Neutrophil (primary cell): ENCODE measurements at regions not wholly inside any gene's neighbourhood (a gene's known extent, or its start where the extent isn't known, plus 50 kb on each side); places are given as distances from the start of the nearest gene placed in this dataset.

Experiments
- H3K27ac ChIP-seq: fragments of 200-600 bp; sonication (generic); 2 replicates; pipeline ENCODE4 v1.5.1; 2016; ENCODE audit warnings: mild to moderate bottlenecking, moderate library complexity
- H3K27me3 ChIP-seq: fragments of 200-600 bp; sonication (generic); 2 replicates; pipeline ENCODE4 v1.6.0; 2016; ENCODE audit warnings: mild to moderate bottlenecking
- H3K36me3 ChIP-seq: fragments of 200-600 bp; sonication (generic); 2 replicates; pipeline ENCODE4 v1.5.1; 2017
- H3K4me1 ChIP-seq, 2 experiments: fragments of 200-600 bp in 1 of 2; sonication (generic) in 1 of 2; 1 replicate in 1 of 2; 2 replicates in 1 of 2; pipeline versions ENCODE4 v1.5.1 to v1.6.1; 2013 to 2016; ENCODE audit warnings: low read depth in 1 of 2, low read length in 1 of 2, mild to moderate bottlenecking in 1 of 2, moderate library complexity in 1 of 2; ENCODE audit not compliant: control insufficient read depth in 1 of 2, insufficient read depth in 1 of 2
- H3K4me3 ChIP-seq, 2 experiments: fragments of 200-600 bp in 1 of 2; sonication (generic) in 1 of 2; 1 replicate in 1 of 2; 2 replicates in 1 of 2; pipeline ENCODE4 v1.5.1; 2013 to 2016; ENCODE audit warnings: low read depth in 1 of 2, low read length in 1 of 2, mild to moderate bottlenecking in 1 of 2, moderate library complexity in 1 of 2
- H3K9me3 ChIP-seq: fragments of 200-600 bp; sonication (generic); 2 replicates; pipeline ENCODE4 v1.5.1; 2016
- CTCF ChIP-seq: fragments of 200-600 bp; sonication (generic); IDR thresholded peaks from 2 replicates; pipeline ENCODE4 v1.5.1; 2016; ENCODE audit warnings: antibody characterized with exemption

GRCh38 chr6:15131234-15131633 lies 114.6 kb upstream of the JARID2 start:
- TF ChIP-seq CTCF = no peak

DNA sequence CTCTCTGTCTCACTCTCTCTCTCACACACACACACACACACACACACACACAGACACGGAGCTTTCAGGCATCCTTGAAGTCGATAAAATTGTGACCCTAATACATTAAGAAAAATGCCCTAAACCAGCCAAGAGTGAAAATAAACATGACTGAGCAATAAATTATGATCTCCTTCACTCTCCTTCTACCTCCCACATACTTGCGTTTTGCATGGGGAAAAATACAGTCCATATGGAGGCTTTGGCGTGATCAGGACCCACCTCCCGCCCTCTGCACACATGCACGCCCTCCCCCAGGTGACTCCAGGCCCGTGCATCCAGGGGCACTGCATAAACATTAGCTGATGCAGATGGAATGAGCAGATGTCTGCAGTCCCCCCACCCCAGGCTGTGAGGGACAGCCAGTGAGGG lies 114.2 kb upstream of the JARID2 start:
- Histone ChIP-seq H3K4me3 (no peak overlapping the region), H3K4me1 (peaks cover 26 to 29% of the 10 kb centered on the region in 2 experiments), H3K27me3 (no peaks in the 10 kb centered on the region), H3K27ac (no peak overlapping the region), H3K36me3 (no peaks in the 10 kb centered on the region), H3K9me3 (no peaks in the 10 kb centered on the region)
- TF ChIP-seq CTCF = no peak

More at GRCh38 chr6:15131234-15131633, 114.6 kb upstream of the JARID2 start:
- H3K27me3 ChIP-seq = no peaks in the 10 kb centered on the region
- H3K27ac ChIP-seq = no peak overlapping the region
- no peaks in the 10 kb centered on the region for H3K9me3 ChIP-seq
- no peaks in the 10 kb centered on the region for H3K36me3 ChIP-seq
- H3K4me1 ChIP-seq = peaks cover 26 to 29% of the 10 kb centered on the region in 2 experiments
- no peak overlapping the region for H3K4me3 ChIP-seq

- Histone ChIP-seq H3K36me3 (no peaks in the 10 kb centered on the region), H3K27ac (no peak overlapping the region), H3K4me3 (no peak overlapping the region), H3K9me3 (no peaks in the 10 kb centered on the region), H3K4me1 (peaks cover 26 to 29% of the 10 kb centered on the region in 2 experiments), H3K27me3 (no peaks in the 10 kb centered on the region)
- no peak for TF ChIP-seq CTCF
These were observed 113.7 kb upstream of the JARID2 start for GRCh38 chr6:15132167-15132566.

DNA sequence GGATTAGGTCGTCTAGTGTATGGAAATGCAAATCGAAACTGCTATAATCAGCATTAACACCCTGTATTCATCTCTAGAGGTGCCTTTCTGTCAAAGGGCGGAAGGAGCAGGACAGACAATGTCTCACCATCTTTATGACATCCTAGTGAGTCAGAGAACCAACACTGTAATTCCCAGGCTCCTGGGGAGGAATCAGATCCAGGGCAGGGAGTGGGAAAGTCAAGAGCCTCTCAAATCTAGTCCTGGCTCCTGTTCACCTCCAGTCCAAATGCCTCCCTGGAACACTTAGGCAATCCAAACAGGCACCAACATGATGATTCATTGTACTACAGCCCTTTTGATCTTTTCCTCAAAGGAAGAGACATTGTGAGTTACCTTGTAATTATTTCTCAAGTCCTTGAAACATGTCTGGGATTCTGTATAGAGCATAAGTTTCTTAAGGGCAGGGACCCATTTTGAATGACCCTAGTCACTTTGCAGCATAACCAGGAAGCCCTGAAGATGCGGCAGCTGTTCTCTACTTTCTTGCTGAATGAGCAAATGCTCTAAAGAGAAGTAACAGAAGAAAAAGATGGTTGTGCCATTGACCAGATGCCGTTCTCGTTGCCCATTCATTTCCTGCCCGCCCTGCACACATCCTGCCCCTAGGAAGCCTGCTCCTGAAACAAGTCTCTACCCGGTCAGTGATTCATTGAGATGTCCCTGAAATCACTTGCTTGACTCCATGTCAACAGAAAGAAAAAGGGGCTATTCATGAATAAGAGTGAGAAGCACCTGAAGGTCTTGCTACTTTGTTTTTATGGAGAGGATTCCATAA lies 112.8 kb upstream of the JARID2 start:
- Histone ChIP-seq H3K27ac (peak overlapping the region; percentile 52), H3K27me3 (no peaks in the 10 kb centered on the region), H3K4me3 (no peak overlapping the region), H3K36me3 (no peaks in the 10 kb centered on the region), H3K4me1 (peaks cover 26 to 29% of the 10 kb centered on the region in 2 experiments), H3K9me3 (no peaks in the 10 kb centered on the region)
- no peak for TF ChIP-seq CTCF

- no peak for TF ChIP-seq CTCF
- H3K4me3 ChIP-seq = no peak overlapping the region
- H3K9me3 ChIP-seq = no peaks in the 10 kb centered on the region
- H3K4me1 ChIP-seq = peaks cover 26 to 29% of the 10 kb centered on the region in 2 experiments
- no peak overlapping the region for H3K27ac ChIP-seq
- H3K27me3 ChIP-seq = no peaks in the 10 kb centered on the region
- H3K36me3 ChIP-seq = no peaks in the 10 kb centered on the region
These were observed 108.8 kb upstream of the JARID2 start for GRCh38 chr6:15137086-15137485.
